Activated gamma-delta T cell treated with anti-CD3 and anti-CD28 coated beads, Interleukin-2, amount 50 U/mL, for 16 hours (primary cell): ENCODE measurements at regions not wholly inside any gene's neighbourhood (a gene's known extent, or its start where the extent isn't known, plus 50 kb on each side); places are given as distances from the start of the nearest gene placed in this dataset.

ENCODE experiments used
- DNase-seq: peaks from one replicate; pipeline ENCODE4 v3.0.0-alpha.2; 2020; ENCODE audit warnings: low read depth

DNA sequence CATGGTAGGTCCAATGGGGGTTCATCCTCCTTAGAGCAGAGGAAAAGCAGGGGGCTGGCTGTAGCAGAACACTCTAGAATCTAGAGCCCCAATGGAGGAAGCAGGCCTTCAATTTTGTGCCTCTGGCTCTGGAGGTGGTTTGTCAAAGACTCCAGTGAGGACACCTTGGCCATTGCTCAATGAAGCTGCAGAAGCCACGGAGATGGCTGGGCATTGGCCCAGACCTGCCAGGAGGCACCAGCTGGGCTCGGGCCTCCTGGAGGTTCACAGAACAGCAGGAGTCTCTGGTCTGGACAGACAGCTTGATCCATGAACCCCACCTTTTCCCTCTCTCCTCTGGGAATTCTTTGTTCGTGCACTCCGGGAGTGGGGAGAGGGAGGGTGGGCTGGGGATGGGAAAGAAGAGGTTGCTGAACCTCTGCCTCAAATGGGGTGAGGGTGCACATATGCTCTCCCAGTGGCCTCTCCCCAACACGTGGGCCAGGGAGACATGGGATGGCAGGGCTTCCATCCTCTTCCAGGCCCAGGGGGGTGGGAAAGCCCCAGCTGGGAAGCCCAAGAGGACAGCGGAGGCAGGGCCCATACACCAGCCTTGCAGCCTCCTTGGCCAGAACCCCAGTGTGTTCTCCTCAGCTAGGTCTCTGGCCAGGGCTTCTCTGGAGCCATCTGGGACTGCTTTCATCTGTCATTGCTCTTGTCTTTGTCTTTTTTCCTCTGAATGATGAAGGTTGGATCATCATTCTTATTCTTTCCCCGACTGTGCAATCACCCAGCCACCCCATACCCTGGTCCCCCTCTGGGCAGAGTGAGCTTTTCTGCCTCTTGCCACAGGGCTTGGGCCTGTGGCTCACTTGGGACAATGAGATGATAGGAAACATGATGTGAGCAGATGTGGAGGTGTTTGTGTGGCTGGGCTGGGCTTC lies 1019.4 kb downstream of the BRD1 start:
- no peak for DNase-seq

DNA sequence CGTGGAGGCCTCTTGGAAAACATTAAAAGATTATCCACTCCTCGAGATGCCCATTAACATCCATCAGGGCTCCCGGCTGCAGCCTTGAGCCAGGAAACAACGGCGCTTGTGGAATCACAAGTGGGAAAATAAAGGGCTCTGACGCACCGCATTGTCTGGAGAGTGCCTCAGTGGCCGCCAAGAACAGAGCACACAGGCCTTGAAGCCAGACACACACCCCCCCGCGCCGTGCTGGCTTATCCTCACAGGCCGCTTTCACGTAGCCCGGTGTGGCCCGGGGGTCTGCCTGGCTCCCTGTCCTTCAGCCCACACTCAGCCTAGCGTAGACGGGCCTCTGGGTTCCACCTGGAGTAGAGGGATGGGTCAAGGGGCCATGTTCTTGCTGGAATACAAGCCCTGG lies 1020.5 kb downstream of the BRD1 start:
- no peak for DNase-seq

DNA sequence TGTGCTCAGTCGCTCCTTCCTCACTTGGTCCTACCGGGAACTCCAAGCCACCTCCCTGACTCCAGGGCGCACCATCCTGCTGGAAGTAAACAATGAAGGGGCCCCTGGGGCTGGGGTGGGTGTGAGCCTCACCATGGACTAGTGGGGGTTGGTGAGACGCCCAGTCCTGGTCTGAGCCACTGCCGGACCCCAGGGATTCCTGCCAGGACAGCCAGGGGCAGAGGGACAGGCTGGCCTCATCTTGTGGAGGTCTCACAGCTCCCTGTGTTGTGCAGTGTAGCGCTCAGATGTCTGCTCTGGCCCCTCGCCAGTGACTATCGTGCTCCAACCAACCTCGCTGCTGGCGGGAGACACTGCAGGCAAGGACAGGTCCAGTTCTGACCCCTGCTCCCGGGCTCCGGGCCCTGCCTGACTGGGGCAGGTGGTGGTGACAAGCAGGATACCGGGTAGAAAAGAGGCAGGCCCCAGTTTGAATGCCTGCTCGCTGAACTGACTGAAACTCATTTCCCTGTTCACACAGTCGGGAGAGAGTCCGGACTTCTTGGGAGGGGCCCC lies 1021.4 kb downstream of the BRD1 start:
- no peak for DNase-seq

DNA sequence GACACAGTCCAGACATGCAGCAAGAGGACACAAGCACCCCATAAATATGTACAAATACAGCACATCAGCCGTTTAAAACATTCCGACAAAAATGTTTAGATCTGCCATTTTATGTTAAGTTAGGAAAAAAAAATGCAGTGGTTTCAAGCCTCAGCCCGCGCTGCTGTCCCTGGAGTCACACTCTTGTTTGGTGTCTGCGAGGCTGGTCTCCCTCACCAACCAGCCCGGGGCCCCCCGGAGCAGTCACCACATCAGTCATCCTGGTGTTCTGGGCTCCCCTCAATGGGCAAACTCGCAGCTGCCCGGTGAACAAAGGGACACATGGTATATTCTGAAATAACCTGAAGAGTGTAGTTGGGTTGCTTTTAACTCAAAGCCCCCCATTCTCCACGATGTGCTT lies 1022.2 kb downstream of the BRD1 start:
- DNase-seq, result no peak

DNA sequence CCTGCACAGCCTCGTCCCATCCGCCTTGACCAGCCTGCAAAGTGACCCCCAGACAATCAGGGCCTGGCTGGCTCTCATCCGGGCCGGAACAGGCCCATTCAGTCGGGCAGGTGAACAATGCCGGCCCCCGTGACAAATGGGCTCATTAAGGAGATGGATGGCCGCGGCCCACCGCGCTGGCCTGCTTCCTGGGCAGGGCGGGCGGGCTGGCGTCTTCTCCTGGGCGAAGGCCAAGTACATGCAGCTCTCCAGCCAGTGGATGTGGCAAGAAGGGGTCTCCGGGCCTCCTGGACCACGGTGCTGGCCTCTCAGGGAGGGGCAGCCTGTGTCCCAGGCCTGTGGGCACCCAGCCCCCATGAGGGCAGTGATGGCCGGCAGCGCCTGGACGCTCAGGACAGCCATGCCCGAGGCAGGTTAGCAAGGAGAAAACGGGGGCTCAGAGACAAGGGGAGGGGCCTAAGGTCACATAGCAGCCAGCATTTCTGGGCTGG lies 1022.8 kb downstream of the BRD1 start:
- DNase-seq, result no peak

DNA sequence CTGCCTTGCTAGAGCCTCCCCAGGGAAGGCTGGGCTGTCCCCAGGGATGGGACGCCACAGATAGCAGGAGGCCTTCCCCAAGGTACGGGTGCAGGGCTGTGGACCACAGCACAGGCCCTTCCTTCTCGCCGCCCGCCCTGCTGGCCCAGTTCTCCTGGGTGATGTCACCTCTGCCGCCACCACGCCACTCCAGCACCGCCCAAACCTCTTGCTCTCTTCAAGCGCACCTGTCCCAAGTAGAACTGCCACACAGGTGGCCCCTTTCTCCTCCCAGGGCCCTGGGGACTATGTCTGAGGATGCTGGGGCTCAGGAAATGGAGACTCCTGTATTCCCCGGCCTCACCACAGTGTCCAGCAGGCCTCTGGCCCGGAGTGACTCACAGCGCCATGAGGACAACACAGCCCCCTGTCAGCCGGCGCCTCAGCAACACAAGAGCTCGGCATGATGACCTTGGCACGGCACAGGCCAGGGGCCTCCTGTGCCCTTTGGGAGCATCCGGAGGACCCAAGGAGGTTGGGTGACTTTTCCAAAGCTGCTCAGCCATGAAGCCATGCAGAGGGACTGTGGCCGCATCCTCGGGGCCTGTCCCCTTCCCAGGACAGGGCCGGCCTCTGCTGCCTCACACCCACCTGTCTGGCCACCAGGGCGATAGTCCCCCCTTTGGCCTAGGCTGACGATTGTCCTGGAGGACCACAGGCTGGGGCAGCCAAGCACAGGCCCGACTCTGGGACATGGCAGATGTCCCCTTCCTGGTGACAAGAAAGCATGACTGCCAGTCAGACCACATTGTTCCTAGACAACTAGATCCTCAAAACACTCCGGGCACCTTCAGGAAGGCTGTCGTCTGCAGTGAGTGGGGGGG lies 1023.5 kb downstream of the BRD1 start:
- no peak for DNase-seq

DNA sequence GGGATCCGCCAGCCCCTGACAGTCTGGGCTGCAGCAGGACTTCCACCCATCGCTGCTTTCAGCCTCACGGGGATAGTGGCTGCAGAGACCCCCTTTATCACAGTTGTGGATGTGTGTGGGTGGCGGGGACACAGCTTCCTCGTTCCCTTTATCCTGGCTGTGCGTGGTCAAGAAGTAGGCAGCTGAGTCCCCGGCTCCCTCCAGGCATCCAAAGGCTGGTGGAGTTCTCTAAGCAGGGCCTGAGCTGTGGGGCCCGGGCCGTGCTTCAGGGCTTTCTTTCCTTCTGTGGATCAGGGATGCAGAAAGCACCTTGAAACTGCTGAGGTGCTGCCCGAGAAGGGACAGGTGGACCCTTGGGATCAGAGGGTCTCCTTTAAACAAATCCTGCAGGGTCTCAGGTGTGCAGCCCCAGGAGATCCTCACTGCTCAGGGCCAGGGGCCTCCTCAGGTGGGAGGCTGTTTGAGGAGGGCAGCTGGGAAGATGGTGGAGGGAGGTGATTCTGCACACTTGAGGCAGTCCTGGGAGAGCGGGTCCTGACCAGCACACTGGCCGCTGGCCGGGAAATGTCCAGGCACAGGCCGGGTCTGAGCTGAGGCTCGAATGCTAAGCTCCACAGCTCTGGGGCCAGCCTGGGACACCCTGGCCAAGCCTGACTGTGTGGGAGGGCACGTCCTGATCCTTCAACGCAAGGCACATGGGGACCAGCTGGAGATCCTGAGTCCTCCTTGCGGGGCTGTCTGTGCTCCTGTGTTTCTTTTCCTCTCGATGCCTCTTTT lies 1024.3 kb downstream of the BRD1 start:
- no peak for DNase-seq

DNA sequence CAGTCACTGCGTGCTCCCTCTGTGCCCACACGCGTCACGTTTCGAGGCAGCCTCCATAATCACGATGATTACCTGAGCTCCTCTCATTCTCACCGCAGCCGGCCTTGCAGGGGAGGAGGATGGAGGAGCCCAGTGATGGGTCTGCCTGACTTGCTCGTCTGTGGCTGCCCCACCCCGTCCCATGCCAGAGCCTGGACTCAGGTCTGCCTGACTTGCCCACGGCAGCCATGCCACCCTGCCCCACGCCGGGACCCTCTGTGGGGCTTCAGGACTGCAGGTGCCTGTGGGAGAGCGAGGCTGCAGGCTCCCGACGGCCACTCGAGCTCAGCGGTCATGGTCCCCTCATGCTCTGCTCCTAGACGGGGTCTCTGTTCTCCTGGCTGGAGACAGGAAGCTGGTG lies 1025.1 kb downstream of the BRD1 start:
- DNase-seq, result no peak

DNA sequence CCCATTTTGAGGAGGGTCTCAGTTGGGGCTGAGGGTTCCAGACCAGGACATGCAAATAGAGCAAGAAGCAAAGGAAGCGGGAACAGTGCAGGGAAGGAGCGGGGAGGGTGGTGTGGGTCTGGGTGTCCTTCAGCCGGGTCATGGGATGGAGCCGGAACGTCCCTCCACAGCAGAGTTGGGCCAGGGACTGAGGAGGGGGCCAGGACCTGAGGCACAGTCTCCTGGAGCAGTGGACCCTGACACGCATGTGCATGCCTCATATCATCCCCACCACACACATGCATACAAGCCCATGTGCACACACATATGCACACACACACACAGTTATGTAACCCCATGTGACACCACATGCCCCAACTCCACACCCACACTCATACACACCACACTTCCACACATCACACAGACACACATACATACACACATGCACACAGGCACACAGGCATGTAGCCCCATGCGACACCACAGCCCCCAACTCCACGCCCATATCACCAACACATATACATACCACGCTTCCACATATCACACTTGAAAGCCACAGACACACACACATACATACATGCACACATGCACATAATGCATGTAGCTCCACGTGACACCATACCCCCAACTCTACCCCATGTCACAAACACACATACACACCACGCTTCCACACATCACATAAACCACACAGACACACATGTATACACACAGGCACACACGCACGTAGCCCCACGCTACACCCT lies 1026.6 kb downstream of the BRD1 start:
- no peak for DNase-seq

DNA sequence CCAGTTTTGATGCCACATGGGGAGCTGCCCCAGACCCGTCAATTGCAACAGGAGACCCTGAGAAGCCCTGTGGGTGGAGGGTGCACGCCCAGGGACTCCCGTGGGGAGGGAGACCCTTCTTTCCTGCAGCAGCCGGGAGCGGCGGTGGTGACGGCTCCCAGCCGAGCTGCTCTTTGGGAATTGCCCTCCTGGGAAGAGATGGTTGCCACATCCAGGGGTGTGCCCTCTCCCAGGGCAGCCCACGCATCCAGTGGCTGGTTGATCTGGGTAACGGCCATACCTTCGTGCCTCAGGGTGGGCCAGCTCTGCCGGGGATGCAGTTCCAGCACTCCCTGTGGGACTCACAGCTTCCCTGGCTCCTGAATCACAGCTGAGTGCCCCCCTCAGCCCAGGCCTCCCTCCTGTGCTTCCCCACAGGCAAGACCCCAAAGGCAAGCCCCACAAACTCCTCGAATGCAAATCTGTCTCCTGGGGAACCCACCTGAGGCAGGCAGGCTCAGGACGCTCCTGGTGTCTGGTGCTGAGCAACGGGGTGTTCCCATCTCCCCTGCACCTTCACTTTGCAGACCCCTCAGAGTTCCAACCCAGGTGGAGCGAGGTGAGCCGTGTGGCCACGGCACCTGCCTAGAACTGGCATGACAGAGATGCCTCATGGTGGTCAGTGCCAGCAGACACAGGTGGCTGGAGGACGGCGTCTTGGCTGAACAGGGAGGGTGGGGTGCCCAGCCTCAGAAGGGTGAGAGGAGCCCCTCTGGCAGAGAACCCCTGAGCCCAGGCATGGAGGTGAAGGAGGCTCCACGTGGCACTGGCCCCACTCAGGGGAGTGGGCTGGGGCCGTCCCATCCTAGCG lies 1027.4 kb downstream of the BRD1 start:
- DNase-seq, result no peak

DNA sequence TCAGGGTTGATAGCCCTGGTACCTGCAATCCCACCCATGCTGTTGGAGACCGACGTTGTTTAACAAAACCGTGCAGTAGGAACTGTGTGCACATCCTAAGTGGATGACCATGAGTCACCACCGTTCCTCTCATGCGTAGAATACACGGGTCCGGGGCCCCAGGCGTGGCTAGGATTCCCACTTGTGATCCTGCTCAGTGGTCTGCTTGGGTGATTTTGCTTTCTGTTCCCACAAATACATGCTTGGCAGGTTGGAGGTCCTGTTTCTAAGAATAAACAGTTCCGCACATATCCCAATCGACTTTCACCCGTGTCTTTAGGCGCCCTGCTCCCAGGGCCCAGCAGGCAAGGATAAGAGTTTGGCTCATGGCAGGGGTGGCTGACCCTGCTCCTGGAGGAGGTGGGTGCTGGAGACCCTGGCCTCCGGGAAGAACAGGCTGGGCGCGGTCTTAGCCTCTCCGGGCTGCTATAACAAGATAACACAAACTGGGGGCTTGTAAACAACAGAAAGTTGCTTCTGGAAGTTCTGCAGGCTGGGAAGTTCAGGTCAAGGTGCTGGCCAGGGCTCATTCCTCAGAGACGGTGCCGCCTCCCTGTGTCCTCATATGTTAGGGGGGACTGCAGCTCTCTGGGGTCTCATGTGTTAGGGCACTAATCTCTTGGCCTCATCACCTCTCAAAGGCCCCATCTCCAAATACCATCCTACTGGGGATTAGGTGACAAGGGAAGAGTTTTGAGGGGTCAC lies 1028.3 kb downstream of the BRD1 start:
- no peak for DNase-seq

DNA sequence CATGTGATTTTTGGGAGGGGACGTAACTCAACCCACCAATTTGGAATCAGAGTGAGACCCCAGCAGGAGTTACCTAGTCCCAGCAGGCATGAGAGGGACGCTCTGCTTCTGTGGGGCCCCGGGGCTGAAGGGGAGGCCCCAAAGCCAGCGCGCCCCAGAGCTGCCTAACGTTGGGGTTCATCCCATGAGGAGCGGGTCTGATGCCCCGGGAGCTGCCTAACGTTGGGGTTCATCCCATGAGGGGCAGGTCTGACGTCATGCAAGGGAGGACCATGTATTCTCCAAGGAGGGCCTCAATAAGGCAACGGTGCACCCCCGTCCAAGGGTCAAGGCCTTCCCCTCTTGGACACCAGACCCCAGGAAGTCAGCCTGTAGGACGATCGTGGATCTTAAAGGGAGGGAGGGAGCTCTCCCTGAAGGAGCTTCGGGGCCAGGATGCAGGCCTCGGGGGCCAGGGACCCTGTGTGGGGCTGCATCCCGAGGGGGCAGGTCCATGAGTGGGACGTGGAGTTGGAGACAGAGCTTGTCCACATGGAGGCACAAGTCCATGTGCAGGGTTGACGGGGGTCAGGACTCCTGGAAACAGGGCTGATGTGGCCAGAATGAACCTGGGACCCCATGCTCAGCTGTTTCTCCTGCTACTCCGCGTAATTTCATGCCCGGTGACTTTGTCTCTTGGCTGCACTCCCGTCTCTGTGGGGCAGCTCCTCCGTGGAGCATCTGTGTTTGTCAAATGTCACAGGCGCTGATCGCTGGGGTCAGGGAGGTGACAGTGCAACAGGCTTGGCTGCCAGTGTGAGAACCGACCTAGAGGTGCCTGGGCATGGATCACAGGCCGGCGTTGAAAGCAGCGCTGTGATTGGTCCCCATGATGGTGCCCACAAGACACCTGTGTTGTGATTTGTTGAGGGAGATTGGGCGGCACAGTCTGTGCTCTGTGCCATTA lies 1029.1 kb downstream of the BRD1 start:
- DNase-seq, result no peak

DNA sequence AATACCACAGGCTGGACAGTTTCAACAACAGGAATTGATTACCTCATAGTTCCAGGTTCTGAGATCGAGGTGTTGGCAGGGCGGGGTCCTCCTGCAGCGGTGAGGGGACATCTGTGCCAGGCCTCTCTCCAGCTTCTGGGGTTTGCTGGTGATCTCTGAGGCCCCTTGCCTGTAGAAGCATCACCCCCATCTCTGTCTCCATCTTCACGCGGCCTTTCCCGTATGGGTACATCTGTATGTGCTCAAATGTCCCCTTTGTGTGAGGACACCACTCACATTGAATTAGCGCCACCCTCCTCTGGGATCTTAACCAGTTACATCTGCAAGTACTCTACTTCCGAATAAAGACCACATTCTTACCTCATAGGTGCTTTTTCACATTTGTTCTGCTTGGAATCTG lies 1029.9 kb downstream of the BRD1 start:
- no peak for DNase-seq

DNA sequence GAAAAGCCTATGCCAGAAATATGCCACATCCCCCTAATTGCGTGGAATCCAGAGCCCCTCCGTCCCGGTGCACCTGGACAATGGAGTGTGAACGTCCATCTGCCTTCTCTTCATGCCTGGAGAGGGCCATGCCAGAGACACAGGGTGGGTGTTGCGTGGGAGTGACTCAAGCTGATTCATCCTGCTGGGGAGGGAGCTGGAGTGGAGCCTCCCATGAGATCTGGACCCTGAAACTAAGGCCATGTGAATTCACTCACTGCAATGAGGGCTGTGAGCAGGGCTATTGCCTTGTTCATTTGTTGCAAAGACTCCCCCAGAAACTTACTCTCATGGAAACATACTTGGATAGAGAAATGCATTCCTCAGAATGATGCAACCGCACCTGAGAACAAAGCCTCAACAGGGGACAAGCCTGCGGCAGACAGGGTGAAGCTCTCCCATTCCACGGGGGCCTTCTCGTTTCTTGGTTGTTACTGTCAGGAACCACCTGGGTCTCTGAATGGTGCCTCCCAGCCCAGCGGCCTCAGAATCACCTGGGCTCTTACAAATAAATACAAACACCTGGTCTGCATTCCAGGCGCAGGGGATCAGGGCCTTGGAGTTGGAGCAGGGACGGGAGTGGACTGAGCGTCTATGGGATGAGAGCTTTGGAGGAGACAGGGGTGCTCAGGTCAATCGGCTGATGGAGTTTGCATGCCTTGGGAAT lies 1031.2 kb downstream of the BRD1 start:
- no peak for DNase-seq

DNA sequence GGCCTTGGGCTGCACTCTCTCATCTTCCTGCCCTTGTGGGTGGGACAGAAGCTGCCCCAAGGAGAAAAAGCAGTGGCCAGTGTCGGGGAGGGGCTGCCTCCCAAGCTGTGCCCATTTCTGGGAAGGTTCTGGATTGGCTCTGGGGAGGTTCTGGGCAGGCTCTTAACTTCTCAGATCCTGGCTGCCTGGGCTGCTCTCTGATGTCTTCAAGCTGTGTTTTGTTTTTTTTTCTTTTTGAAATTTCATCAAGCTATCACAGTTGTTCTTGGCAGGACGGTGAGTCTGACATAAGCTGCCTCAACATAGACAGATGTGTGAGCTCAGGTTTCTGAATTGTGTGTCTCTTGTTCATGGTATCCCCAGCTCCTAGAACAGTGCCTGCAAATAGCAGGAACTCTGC lies 1032.0 kb downstream of the BRD1 start:
- DNase-seq, result no peak

DNA sequence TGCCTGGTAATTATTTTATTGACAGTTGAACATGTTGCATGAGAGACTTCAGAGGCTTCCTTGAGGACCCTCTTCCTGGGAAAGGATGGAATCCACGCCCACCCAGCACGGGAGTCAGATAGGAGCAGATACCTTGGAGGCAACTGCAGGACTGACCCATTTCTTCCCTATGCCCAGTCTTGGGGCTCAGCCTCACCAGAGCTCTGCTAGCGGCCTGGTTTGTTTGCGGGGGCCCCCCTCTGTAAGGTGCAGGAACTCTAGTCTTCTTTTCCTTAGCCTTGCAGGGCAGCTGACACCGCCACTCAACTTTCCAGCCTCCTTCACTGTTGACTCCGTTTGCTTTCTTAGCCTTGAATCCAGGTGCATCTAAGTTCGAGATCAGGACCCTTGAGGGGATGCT lies 1032.8 kb downstream of the BRD1 start:
- DNase-seq, result no peak

DNA sequence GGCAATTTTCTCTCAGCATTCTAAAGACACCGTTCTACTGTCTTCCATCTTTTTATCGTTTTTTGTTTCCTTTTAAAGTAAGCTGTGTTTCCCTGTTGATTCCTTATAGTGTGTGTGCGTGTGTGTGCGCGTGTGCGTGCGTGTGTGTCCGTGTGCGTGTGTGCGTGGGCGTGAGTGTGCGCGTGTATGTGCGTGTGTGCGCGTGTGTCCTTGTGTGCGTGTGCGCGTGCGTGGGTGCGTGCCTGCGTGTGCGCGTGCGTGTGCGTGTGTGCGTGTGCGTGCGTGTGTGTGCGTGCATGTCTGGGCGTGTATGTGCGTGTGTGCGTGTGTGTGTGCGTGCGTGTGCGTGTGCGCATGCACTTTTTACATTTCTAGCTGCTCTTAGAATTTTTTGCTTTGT lies 1033.7 kb downstream of the BRD1 start:
- no peak for DNase-seq

DNA sequence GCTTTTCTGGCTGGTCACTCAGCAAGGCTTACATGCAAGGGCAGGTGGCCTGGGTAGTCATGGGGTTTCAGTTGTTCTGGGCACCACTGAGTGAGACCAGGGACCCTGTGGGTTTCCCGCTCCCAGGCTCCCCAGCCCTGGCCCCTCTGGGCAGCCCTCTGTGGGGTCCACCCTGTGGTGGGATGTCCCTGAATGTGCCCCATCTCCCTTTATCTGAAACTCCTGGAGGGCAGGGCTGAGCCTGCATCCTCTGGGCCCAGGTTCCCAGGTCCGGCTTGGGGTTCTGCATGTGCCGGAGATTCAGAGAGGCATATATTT lies 1041.0 kb downstream of the BRD1 start:
- no peak for DNase-seq
